ENCODE measurements at regions not wholly inside any gene's neighbourhood (a gene's known extent, or its start where the extent isn't known, plus 50 kb on each side); places are given as distances from the start of the nearest gene placed in this dataset.

DNA sequence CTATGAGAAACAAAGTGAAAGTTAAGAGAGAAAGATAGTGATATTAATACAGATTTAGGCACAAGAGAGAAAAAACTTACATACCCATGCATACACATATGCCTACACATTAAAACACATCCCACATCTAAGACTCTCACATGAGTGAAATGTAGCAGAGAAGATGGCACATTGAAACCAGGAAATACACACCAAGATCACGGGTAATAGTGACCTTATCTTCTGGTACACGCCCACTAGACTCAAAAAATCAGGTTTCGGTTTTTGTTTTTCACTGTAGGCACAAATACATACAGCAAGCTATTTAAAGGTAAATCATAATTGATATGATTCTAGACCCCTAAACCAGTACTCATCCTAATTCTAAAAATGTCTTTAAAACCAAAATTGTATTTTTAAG, 225.2 kb upstream of the TAC1 start:
- TF ChIP-seq CTBP1 (IDR thresholded peaks at IDR 0.05; ENCODE audit: borderline replicate concordance): no peak
- CTCF ChIA-PET: no interaction called here
- DNase-seq (ENCODE audit: extremely low spot score): no peak
- POLR2A ChIA-PET: no interaction called here

DNA sequence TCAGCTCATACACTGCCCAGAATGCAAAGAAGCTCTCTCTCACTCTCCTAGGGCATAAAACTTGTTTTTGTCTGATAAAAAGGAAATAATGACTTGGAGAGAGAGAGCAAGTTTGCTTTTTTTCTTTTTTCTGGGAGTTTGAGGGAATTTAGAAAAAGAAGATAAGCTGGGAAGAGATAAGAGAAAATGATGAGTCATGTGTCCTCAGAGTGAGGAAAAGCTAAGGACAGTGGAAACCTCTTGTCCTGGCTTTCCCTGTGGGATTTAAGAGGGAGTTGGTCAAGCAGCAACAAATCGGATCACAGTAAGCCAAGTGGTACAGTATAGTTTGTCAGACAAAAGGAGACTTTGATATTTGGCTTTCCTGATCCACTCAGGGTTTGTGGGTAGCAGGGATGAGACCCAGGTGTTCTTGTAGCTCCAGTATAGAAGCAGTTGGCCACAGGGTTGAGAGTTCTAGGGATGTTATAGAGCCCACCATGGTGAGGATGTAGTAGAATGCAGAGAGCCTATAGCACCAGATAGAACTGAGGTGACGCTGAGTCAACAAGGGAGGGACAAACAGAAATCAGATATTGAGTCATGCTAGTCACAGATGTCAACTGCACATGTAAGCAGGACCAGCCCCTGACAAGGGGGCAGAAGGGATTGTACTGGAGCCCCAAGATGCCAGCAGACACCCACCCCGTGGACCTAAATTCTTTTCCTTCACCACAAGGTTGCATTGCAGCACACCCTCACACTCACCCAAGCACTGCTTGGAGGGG, 219.3 kb upstream of the TAC1 start:
- ChIA-PET CTCF (no interaction called here), POLR2A (no interaction called here)
- no peak for DNase-seq (ENCODE audit: extremely low spot score)
- TF ChIP-seq NFRKB (IDR thresholded peaks at IDR 0.05) (no peak), L3MBTL2 (conservative IDR thresholded peaks at IDR 0.05) (no peak), SUZ12 (IDR thresholded peaks at IDR 0.05) (no peak), FOXK2 (IDR thresholded peaks at IDR 0.05) (no peak), CTBP1 (IDR thresholded peaks at IDR 0.05; ENCODE audit: borderline replicate concordance) (no peak), ELF4 (IDR thresholded peaks at IDR 0.05) (no peak), FOXA1 (IDR thresholded peaks at IDR 0.05) (no peak), LEF1 (IDR thresholded peaks at IDR 0.05; ENCODE audit: borderline replicate concordance) (no peak)
- TF ChIP-seq, protein P1, sequence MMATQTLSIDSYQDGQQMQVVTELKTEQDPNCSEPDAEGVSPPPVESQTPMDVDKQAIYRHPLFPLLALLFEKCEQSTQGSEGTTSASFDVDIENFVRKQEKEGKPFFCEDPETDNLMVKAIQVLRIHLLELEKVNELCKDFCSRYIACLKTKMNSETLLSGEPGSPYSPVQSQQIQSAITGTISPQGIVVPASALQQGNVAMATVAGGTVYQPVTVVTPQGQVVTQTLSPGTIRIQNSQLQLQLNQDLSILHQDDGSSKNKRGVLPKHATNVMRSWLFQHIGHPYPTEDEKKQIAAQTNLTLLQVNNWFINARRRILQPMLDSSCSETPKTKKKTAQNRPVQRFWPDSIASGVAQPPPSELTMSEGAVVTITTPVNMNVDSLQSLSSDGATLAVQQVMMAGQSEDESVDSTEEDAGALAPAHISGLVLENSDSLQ (IDR thresholded peaks at IDR 0.05): no peak

DNA sequence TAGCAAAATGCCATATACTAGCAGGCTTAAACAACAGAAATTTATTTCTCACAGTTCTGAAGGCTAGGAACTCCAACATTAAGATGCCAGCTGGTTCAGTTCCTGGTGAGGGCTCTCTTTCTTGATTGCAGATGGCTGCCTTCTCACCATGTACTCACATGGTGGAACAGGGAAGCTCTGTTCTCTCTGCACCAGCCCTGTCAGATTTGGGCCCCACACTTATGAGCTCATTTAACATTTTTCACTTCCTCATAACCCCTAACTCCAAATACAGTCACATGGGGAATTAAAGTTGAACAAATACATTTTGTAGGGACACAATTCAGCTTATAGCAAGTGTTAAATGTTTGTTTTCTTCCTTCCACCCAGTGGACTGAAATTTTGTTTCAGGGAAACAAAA, 218.6 kb upstream of the TAC1 start:
- DNase-seq (ENCODE audit: extremely low spot score): no peak
- CTCF ChIA-PET: no interaction called here
- no peak for TF ChIP-seq FOXK2 (IDR thresholded peaks at IDR 0.05)
- no peak for TF ChIP-seq FOXM1 (IDR thresholded peaks at IDR 0.05; ENCODE audit: borderline replicate concordance)
- no peak for TF ChIP-seq BHLHE40 (IDR thresholded peaks at IDR 0.05; ENCODE audit: borderline replicate concordance)
- no peak for TF ChIP-seq SUZ12 (IDR thresholded peaks at IDR 0.05)
- no peak for TF ChIP-seq CTBP1 (IDR thresholded peaks at IDR 0.05; ENCODE audit: borderline replicate concordance)
- TF ChIP-seq NFRKB (IDR thresholded peaks at IDR 0.05): no peak
- no peak for TF ChIP-seq FOXA1 (IDR thresholded peaks at IDR 0.05)
- TF ChIP-seq, protein P1 (IDR thresholded peaks at IDR 0.05): no peak
- TF ChIP-seq HDGF (IDR thresholded peaks at IDR 0.05; ENCODE audit: borderline replicate concordance): no peak
- no peak for TF ChIP-seq TARDBP (IDR thresholded peaks at IDR 0.05)
- no peak for TF ChIP-seq ARNT (IDR thresholded peaks at IDR 0.05)

DNA sequence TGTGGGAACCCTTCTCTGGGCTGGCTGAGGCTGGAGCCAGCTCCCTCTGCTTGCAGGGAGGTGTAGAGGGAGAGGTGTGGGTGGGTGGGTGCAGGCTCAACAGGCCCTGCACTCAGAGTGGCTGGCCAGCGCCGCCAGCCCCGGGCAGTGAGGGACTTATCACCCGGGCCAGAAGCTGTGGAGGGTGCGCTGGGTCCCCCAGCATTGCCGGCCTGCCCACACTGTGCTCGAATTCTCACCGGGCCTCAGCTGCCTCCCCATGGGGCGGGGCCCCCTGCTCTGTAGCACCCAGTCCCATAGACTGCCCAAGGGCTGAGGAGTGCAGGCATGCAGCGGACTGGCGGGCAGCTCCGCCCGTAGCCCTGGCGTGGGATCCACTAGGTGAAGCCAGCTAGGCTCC, 190.7 kb upstream of the TAC1 start:
- TF ChIP-seq HDGF (IDR thresholded peaks at IDR 0.05; ENCODE audit: borderline replicate concordance) (no peak), L3MBTL2 (conservative IDR thresholded peaks at IDR 0.05) (no peak), FOXA1 (IDR thresholded peaks at IDR 0.05) (no peak), SUZ12 (IDR thresholded peaks at IDR 0.05) (no peak), ELF4 (IDR thresholded peaks at IDR 0.05) (no peak), ZNF384 (IDR thresholded peaks at IDR 0.05) (no peak), ARNT (IDR thresholded peaks at IDR 0.05) (no peak), BHLHE40 (IDR thresholded peaks at IDR 0.05; ENCODE audit: borderline replicate concordance) (no peak), CTBP1 (IDR thresholded peaks at IDR 0.05; ENCODE audit: borderline replicate concordance) (no peak), NFRKB (IDR thresholded peaks at IDR 0.05) (no peak), TARDBP (IDR thresholded peaks at IDR 0.05) (no peak), FOXK2 (IDR thresholded peaks at IDR 0.05) (no peak), LEF1 (IDR thresholded peaks at IDR 0.05; ENCODE audit: borderline replicate concordance) (no peak), SP1 (IDR thresholded peaks at IDR 0.05) (no peak), FOXM1 (IDR thresholded peaks at IDR 0.05; ENCODE audit: borderline replicate concordance) (no peak)
- TF ChIP-seq, protein P1 (IDR thresholded peaks at IDR 0.05): no peak
- no peak for DNase-seq (ENCODE audit: extremely low spot score)
- ChIA-PET POLR2A (no interaction called here), CTCF (interaction anchor here (1.1 kb wide), 1 partner anchor 42 kb away, joined by 3 read pairs; no protein-coding TSS in a partner anchor)

More for the DNA sequence above, 218.6 kb upstream of the TAC1 start:
- POLR2A ChIA-PET: no interaction called here

DNA sequence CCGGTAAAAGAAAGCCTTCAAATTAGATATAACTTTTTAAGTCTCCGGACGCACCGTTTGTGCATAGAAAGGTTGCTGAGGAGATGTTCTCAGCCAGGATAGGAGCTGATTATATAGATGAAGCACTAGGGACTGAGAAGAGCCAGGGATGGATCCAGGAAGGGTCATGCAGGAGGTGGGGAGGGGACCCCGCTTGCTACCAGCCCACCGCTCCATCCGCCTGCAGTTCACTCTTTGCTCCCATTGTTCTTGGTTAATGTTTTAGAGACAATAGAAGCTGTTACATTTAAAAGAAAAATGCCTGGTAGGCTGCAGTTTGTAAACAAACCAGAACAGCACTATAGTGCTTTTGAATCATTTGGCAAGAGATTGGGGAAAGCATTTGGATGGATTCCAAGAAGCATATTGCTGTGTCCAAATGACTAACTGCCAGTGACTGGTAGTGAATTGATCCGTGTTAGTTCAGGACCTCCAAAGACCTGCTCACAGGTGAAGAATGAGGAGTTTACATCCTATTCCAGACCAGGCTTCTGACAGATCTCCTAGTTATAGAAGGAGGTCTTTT, 175.9 kb upstream of the TAC1 start:
- no peak for DNase-seq (ENCODE audit: extremely low spot score)
- no peak for TF ChIP-seq L3MBTL2 (conservative IDR thresholded peaks at IDR 0.05)
- TF ChIP-seq SUZ12 (IDR thresholded peaks at IDR 0.05): no peak
- TF ChIP-seq NFRKB (IDR thresholded peaks at IDR 0.05): no peak
- TF ChIP-seq FOXM1 (IDR thresholded peaks at IDR 0.05; ENCODE audit: borderline replicate concordance): no peak
- TF ChIP-seq LEF1 (IDR thresholded peaks at IDR 0.05; ENCODE audit: borderline replicate concordance): no peak
- no peak for TF ChIP-seq ARNT (IDR thresholded peaks at IDR 0.05)
- TF ChIP-seq FOXA1 (IDR thresholded peaks at IDR 0.05): no peak
- TF ChIP-seq CTBP1 (IDR thresholded peaks at IDR 0.05; ENCODE audit: borderline replicate concordance): no peak
- no peak for TF ChIP-seq ELF4 (IDR thresholded peaks at IDR 0.05)
- no peak for TF ChIP-seq SP1 (IDR thresholded peaks at IDR 0.05)
- TF ChIP-seq, protein P1 (IDR thresholded peaks at IDR 0.05): no peak
- no peak for TF ChIP-seq FOXK2 (IDR thresholded peaks at IDR 0.05)
- TF ChIP-seq TARDBP (IDR thresholded peaks at IDR 0.05): no peak
- no peak for TF ChIP-seq BHLHE40 (IDR thresholded peaks at IDR 0.05; ENCODE audit: borderline replicate concordance)
- TF ChIP-seq ZNF384 (IDR thresholded peaks at IDR 0.05): no peak
- TF ChIP-seq HDGF (IDR thresholded peaks at IDR 0.05; ENCODE audit: borderline replicate concordance): no peak
- CTCF ChIA-PET: no interaction called here

More for the DNA sequence above, 175.9 kb upstream of the TAC1 start:
- POLR2A ChIA-PET: no interaction called here

Measured in HEK293T (cell line).